GM10266 (cell line): ENCODE measurements at regions not wholly inside any gene's neighbourhood (a gene's known extent, or its start where the extent isn't known, plus 50 kb on each side); places are given as distances from the start of the nearest gene placed in this dataset.

Source experiments
- DNase-seq: peaks from one replicate; pipeline ENCODE4 v3.0.0; 2012; ENCODE audit errors: extremely low spot score
- CTCF ChIP-seq: IDR thresholded peaks from 2 replicates; pipeline ENCODE4 v1.5.1; 2012; ENCODE audit warnings: mild to moderate bottlenecking, low read depth; ENCODE audit not compliant: control insufficient read depth, insufficient read depth; ENCODE audit errors: missing control alignments

DNA sequence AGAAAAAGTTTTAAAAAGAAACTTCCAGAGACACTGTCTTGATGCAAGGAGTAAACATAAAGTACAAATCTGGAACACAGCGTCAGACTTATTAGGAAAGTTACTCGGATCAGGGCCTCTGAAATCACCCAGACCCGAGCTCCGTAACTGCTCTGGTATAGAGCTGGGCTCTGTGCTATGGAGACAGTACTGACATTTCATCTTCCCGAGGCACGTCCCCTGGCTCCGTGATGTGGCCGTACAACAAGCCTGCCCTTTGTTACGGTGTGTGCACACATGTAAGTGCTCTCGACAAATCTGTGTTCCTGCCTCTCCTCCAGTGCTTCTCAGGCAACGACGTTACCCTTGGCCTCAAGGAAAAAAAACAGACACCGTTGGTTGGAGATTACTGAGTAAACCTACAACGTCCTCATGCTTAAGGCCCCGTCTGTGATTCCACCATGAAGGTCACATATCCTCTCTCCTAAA is 107.0 kb upstream of the IRF2BP2 start:
- no peak for TF ChIP-seq CTCF
- no peak for DNase-seq

- no peak for TF ChIP-seq CTCF
Measured at GRCh38 chr1:234715252-234716014, 105.5 kb upstream of the IRF2BP2 start.

DNA sequence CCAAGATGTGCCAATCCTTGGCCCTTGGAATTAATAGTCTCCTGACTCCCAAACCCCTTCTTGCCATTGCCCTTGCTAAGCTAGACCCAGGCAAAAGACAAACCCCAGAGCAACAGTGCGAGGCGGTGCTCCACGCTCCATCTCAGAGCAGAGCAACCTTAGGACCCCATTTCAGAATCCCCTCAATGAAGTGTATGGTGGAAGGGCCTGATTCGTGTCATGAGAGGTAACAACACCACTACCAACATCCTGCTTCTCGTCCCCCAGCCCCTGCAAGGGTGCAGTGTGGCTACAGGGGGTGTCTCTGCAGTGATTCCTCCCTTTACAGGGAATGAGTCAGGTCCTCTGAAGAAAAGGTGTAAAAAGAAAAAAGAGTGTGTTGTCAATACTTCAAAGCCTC is 103.9 kb upstream of the IRF2BP2 start:
- TF ChIP-seq CTCF = no peak
- DNase-seq = no peak

More at GRCh38 chr1:234715252-234716014, 105.5 kb upstream of the IRF2BP2 start:
- DNase-seq = no peak

DNA sequence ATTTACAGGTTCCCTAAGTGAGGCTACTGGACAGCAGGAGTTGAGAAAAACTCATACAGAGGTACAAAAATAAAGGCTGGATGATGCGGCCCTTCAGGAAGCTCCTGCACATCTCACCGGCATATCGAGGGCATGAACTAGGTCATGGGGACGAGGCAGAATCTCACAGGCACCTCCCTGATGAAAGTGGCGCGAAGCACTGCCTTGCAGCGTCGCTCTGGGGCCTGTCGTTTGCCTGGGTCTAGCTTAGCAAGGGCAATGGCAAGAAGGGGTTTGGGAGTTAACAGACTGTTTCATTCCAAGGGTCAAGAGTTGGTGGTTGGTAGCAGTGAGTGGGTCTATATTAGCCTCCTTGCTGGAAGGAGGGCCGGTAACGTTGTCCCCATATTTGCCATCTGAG is 103.5 kb upstream of the IRF2BP2 start:
- TF ChIP-seq CTCF = no peak

GRCh38 chr1:234712891-234713305 is 102.9 kb upstream of the IRF2BP2 start:
- no peak for TF ChIP-seq CTCF
- DNase-seq = no peak

More for the DNA sequence above, 103.5 kb upstream of the IRF2BP2 start:
- DNase-seq = no peak

- TF ChIP-seq CTCF = no peak
Measured at GRCh38 chr1:234710936-234711724, 101.2 kb upstream of the IRF2BP2 start.

GRCh38 chr1:234710381-234710780 is 100.4 kb upstream of the IRF2BP2 start:
- TF ChIP-seq CTCF = no peak
- no peak for DNase-seq

More at GRCh38 chr1:234710936-234711724, 101.2 kb upstream of the IRF2BP2 start:
- no peak for DNase-seq
